SK-N-SH treated with all-trans-retinoic acid at 6 μM for 48 hours (cell line): ENCODE measurements at regions not wholly inside any gene's neighbourhood (a gene's known extent, or its start where the extent isn't known, plus 50 kb on each side); places are given as distances from the start of the nearest gene placed in this dataset.

Experiments
- ATAC-seq: fragments of 200-7000 bp; cut with Tn5 transposase; 3 replicates; pipeline ENCODE4 v1.9.1; 2020; ENCODE audit warnings: mild to moderate bottlenecking, moderate library complexity
- BACH2 ChIP-seq: fragments of 250-450 bp; sonication (Bioruptor Pico); IDR thresholded peaks from 2 replicates; pipeline ENCODE4 v1.9.0; 2021; ENCODE audit warnings: mild to moderate bottlenecking, borderline replicate concordance
- CSDC2 ChIP-seq: fragments of 250-450 bp; sonication (Bioruptor Pico); IDR thresholded peaks from 2 replicates; pipeline ENCODE4 v1.5.0; 2020; ENCODE audit warnings: mild to moderate bottlenecking, moderate library complexity
- ESRRG ChIP-seq: fragments of 250-450 bp; sonication (Bioruptor Pico); IDR thresholded peaks from 2 replicates; pipeline ENCODE4 v1.6.1; 2021; ENCODE audit warnings: mild to moderate bottlenecking
- GLIS3 ChIP-seq: fragments of 250-450 bp; sonication (Bioruptor Pico); IDR thresholded peaks from 2 replicates; pipeline ENCODE4 v1.5.0; 2020; ENCODE audit warnings: mild to moderate bottlenecking, moderate library complexity
- ISL1 ChIP-seq: fragments of 250-450 bp; sonication (Bioruptor Pico); IDR thresholded peaks from 2 replicates; pipeline ENCODE4 v2.1.2; 2022; ENCODE audit warnings: mild to moderate bottlenecking, moderate library complexity
- OSR1 ChIP-seq: fragments of 250-450 bp; sonication (Bioruptor Pico); IDR thresholded peaks from 2 replicates; pipeline ENCODE4 v1.8.0; 2022; ENCODE audit warnings: moderate library complexity, mild to moderate bottlenecking, inconsistent platforms
- PATZ1 ChIP-seq: fragments of 250-450 bp; sonication (Bioruptor Pico); IDR thresholded peaks from 2 replicates; pipeline ENCODE4 v1.8.0; 2020; ENCODE audit warnings: mild to moderate bottlenecking, moderate library complexity, borderline replicate concordance
- PPARA ChIP-seq: fragments of 250-450 bp; sonication (Bioruptor Pico); IDR thresholded peaks from 2 replicates; pipeline ENCODE4 v1.5.0; 2020; ENCODE audit warnings: mild to moderate bottlenecking, borderline replicate concordance
- RARB ChIP-seq: fragments of 250-450 bp; sonication (Bioruptor Pico); IDR thresholded peaks from 2 replicates; pipeline ENCODE4 v1.8.0; 2021; ENCODE audit warnings: mild to moderate bottlenecking, moderate library complexity
- SNAI2 ChIP-seq: fragments of 250-450 bp; sonication (Bioruptor Pico); IDR thresholded peaks from 2 replicates; pipeline ENCODE4 v1.5.0; 2020; ENCODE audit warnings: mild to moderate bottlenecking, moderate library complexity
- TCF4 ChIP-seq: fragments of 250-450 bp; sonication (Bioruptor Pico); IDR thresholded peaks from 2 replicates; pipeline ENCODE4 v1.8.0; 2021; ENCODE audit warnings: mild to moderate bottlenecking, moderate library complexity, borderline replicate concordance
- TOX ChIP-seq: fragments of 250-450 bp; sonication (Bioruptor Pico); IDR thresholded peaks from 2 replicates; pipeline ENCODE4 v1.8.0; 2021; ENCODE audit warnings: mild to moderate bottlenecking, moderate library complexity, borderline replicate concordance
- TSHZ2 ChIP-seq: fragments of 250-450 bp; sonication (Bioruptor Pico); IDR thresholded peaks from 2 replicates; pipeline ENCODE4 v1.5.0; 2020; ENCODE audit warnings: mild to moderate bottlenecking, moderate library complexity
- ZC3H10 ChIP-seq: fragments of 250-450 bp; sonication (Bioruptor Pico); IDR thresholded peaks from 2 replicates; pipeline ENCODE4 v1.5.1; 2021; ENCODE audit warnings: mild to moderate bottlenecking, moderate library complexity
- ZFP30 ChIP-seq: fragments of 450-650 bp; formaldehyde crosslinking; IDR thresholded peaks from 2 replicates; pipeline ENCODE4 v1.5.0; 2022; ENCODE audit warnings: mild to moderate bottlenecking, moderate library complexity
- ZNF565 ChIP-seq: fragments of 450-650 bp; formaldehyde crosslinking; conservative IDR thresholded peaks from 2 replicates; pipeline ENCODE4 v1.5.0; 2020; ENCODE audit warnings: low read depth, mild to moderate bottlenecking, moderate library complexity
- ZNF70 ChIP-seq: fragments of 450-650 bp; formaldehyde crosslinking; IDR thresholded peaks from 2 replicates; pipeline ENCODE4 v1.5.0; 2020; ENCODE audit warnings: mild to moderate bottlenecking, moderate library complexity
- ZNF8 ChIP-seq: fragments of 450-650 bp; formaldehyde crosslinking; IDR thresholded peaks from 2 replicates; pipeline ENCODE4 v1.5.0; 2020; ENCODE audit warnings: mild to moderate bottlenecking, moderate library complexity
- TF ChIP-seq, protein P1 (sequence below): fragments of 250-450 bp; sonication (Bioruptor Pico); IDR thresholded peaks from 2 replicates; pipeline ENCODE4 v1.5.1; 2021; ENCODE audit warnings: mild to moderate bottlenecking, moderate library complexity
- TF ChIP-seq, protein P2 (sequence below): fragments of 250-450 bp; sonication (Bioruptor Pico); IDR thresholded peaks from 2 replicates; pipeline ENCODE4 v1.5.1; 2020; ENCODE audit warnings: low read depth, mild to moderate bottlenecking, moderate library complexity
- TF ChIP-seq, protein P3 (sequence below): fragments of 250-450 bp; sonication (Bioruptor Pico); IDR thresholded peaks from 2 replicates; pipeline ENCODE4 v1.8.0; 2021; ENCODE audit warnings: low read depth, mild to moderate bottlenecking, moderate library complexity, borderline replicate concordance

GRCh38 chr7:86328801-86329433 is 314.8 kb upstream of the GRM3 start (continued):
- TF ChIP-seq, protein P1, sequence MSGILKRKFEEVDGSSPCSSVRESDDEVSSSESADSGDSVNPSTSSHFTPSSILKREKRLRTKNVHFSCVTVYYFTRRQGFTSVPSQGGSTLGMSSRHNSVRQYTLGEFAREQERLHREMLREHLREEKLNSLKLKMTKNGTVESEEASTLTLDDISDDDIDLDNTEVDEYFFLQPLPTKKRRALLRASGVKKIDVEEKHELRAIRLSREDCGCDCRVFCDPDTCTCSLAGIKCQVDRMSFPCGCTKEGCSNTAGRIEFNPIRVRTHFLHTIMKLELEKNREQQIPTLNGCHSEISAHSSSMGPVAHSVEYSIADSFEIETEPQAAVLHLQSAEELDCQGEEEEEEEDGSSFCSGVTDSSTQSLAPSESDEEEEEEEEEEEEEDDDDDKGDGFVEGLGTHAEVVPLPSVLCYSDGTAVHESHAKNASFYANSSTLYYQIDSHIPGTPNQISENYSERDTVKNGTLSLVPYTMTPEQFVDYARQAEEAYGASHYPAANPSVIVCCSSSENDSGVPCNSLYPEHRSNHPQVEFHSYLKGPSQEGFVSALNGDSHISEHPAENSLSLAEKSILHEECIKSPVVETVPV (CRISPR knock-in tag), result no peak
- TF ChIP-seq PPARA (CRISPR knock-in tag), result no peak

GRCh38 chr7:86326847-86327246 is 316.9 kb upstream of the GRM3 start:
- no peak for ATAC-seq
- TF ChIP-seq, protein P2, sequence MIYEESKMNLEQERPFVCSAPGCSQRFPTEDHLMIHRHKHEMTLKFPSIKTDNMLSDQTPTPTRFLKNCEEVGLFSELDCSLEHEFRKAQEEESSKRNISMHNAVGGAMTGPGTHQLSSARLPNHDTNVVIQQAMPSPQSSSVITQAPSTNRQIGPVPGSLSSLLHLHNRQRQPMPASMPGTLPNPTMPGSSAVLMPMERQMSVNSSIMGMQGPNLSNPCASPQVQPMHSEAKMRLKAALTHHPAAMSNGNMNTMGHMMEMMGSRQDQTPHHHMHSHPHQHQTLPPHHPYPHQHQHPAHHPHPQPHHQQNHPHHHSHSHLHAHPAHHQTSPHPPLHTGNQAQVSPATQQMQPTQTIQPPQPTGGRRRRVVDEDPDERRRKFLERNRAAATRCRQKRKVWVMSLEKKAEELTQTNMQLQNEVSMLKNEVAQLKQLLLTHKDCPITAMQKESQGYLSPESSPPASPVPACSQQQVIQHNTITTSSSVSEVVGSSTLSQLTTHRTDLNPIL (CRISPR knock-in tag), result no peak
- no peak for TF ChIP-seq BACH2 (CRISPR knock-in tag)
- TF ChIP-seq PATZ1, result no peak
- TF ChIP-seq CSDC2 (CRISPR knock-in tag), result no peak
- no peak for TF ChIP-seq ESRRG
- no peak for TF ChIP-seq ZFP30 (CRISPR knock-in tag)
- TF ChIP-seq ZC3H10 (CRISPR knock-in tag), result no peak
- no peak for TF ChIP-seq ISL1
- no peak for TF ChIP-seq OSR1 (CRISPR knock-in tag)

DNA sequence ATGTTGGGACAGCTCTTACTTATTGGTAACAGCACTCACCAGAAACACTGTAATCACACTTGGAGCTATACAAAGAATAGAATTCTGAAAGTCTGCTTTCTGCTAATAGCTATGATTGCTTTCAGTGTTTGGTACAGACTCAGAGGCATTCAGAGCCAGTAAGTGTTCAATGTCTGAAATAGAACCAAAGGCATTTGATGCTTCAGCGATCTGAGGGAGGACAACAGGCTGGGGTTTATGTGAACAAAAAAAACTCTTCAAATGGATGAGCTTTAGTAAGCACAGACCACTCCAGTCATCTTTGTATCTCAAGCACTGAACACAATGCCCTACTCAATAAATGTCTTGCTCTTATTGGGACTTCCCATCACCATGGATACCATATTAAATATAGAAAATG is 322.8 kb upstream of the GRM3 start:
- ATAC-seq, result no peak
- TF ChIP-seq OSR1 (CRISPR knock-in tag) (no peak), TOX (no peak), TCF4 (CRISPR knock-in tag) (no peak), ESRRG (no peak), PATZ1 (no peak), BACH2 (CRISPR knock-in tag) (no peak), ZNF70 (CRISPR knock-in tag) (no peak), ZFP30 (CRISPR knock-in tag) (no peak), CSDC2 (CRISPR knock-in tag) (no peak)

- no peak for ATAC-seq
- TF ChIP-seq SNAI2 (no peak), GLIS3 (CRISPR knock-in tag) (no peak), PATZ1 (no peak), OSR1 (CRISPR knock-in tag) (no peak), TCF4 (CRISPR knock-in tag) (no peak), ESRRG (no peak), TOX (no peak), ZNF8 (CRISPR knock-in tag) (no peak), BACH2 (CRISPR knock-in tag) (no peak), ZFP30 (CRISPR knock-in tag) (no peak), TSHZ2 (no peak), RARB (CRISPR knock-in tag) (no peak), ZNF565 (CRISPR knock-in tag) (no peak)
- TF ChIP-seq, protein P3, sequence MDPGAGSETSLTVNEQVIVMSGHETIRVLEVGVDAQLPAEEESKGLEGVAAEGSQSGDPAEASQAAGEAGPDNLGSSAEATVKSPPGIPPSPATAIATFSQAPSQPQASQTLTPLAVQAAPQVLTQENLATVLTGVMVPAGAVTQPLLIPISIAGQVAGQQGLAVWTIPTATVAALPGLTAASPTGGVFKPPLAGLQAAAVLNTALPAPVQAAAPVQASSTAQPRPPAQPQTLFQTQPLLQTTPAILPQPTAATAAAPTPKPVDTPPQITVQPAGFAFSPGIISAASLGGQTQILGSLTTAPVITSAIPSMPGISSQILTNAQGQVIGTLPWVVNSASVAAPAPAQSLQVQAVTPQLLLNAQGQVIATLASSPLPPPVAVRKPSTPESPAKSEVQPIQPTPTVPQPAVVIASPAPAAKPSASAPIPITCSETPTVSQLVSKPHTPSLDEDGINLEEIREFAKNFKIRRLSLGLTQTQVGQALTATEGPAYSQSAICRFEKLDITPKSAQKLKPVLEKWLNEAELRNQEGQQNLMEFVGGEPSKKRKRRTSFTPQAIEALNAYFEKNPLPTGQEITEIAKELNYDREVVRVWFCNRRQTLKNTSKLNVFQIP (CRISPR knock-in tag), result no peak
- TF ChIP-seq, protein P2 (CRISPR knock-in tag), result no peak
Observed at GRCh38 chr7:86320341-86320740, 323.4 kb upstream of the GRM3 start.
